Tibial nerve (tissue), 4 donors: ENCODE measurements at regions not wholly inside any gene's neighbourhood (a gene's known extent, or its start where the extent isn't known, plus 50 kb on each side); places are given as distances from the start of the nearest gene placed in this dataset.

Experiments used
- DNase-seq, 2 donors: peaks; one replicate each; pipeline ENCODE4 v3.0.0-alpha.2; 2019; ENCODE audit warnings: low spot score in 2 of 2
- H3K27ac ChIP-seq, 4 donors: fragments of 200-600 bp; sonication (generic) in 3 of 4; one replicate each; pipeline ENCODE4 v1.5.1; 2017 to 2019; ENCODE audit warnings: mild to moderate bottlenecking in 1 of 4
- H3K27me3 ChIP-seq, 2 donors: fragments of 200-600 bp; sonication (generic) in 1 of 2; one replicate each; pipeline versions ENCODE4 v1.5.1 to v1.6.0; 2017 to 2019
- H3K36me3 ChIP-seq, 3 donors: fragments of 200-600 bp; sonication (generic); one replicate each; pipeline ENCODE4 v1.5.1; 2018 to 2019
- H3K4me1 ChIP-seq, 4 donors: fragments of 200-600 bp; sonication (generic) in 3 of 4; one replicate each; pipeline ENCODE4 v1.5.1; 2017 to 2019
- H3K4me3 ChIP-seq, 4 donors: fragments of 200-600 bp; sonication (generic) in 3 of 4; one replicate each; pipeline ENCODE4 v1.5.1; 2017 to 2019; ENCODE audit warnings: mild to moderate bottlenecking in 1 of 4, moderate library complexity in 1 of 4
- H3K9me3 ChIP-seq, 4 donors: fragments of 200-600 bp; sonication (generic) in 3 of 4; one replicate each; pipeline ENCODE4 v1.5.1; 2017 to 2019
- CTCF ChIP-seq, 5 experiments: fragments of 200-600 bp in 3 of 5; fragments of 450-650 bp in 2 of 5; sonication (generic) in 3 of 5; IDR thresholded peaks; one replicate each; pipeline ENCODE4 v1.5.1; 2016 to 2019; ENCODE audit warnings: antibody characterized with exemption in 5 of 5, mild to moderate bottlenecking in 3 of 5, moderate library complexity in 2 of 5
- EP300 ChIP-seq, 2 donors: sonication (generic); formaldehyde crosslinking; IDR thresholded peaks; one replicate each; pipeline ENCODE4 v1.6.1; 2017; ENCODE audit warnings: antibody characterized with exemption in 2 of 2, mild to moderate bottlenecking in 1 of 2
- POLR2A ChIP-seq, 2 donors: fragments of 450-650 bp; IDR thresholded peaks; one replicate each; pipeline ENCODE4 v1.6.1; 2017; ENCODE audit warnings: antibody characterized with exemption in 2 of 2, mild to moderate bottlenecking in 2 of 2, moderate library complexity in 2 of 2
- WGBS, 2 donors: methylation state at CpG; one replicate each; pipeline ENCODE4 v1.1.5; 2018; 5-methylcytosine and 5-hydroxymethylcytosine counted together

- Histone ChIP-seq H3K4me1 (peaks cover 0 to 21% (median 0%) of the 10 kb centered on the region in 4 donors), H3K36me3 (no peaks in the 10 kb centered on the region), H3K4me3 (no peak overlapping the region), H3K27ac (peak overlapping the region in 2 of 4 donors; percentile 59 to 71), H3K9me3 (peaks cover 0 to 6% (median 0%) of the 10 kb centered on the region in 4 donors), H3K27me3 (no peaks in the 10 kb centered on the region)
- peak in 1 of 2 donors; percentile 13 for TF ChIP-seq EP300 (IDR thresholded peaks at IDR 0.05)
- no peak for TF ChIP-seq CTCF (IDR thresholded peaks at IDR 0.05)
- no peak for DNase-seq
- 41 to 58% methylated on average over 7 of the region's 7 CpGs for WGBS, 2 donors
Observed at GRCh38 chr6:169344750-169345065, 91.1 kb upstream of the THBS2 start.

GRCh38 chr6:169343886-169344749 lies 90.5 kb upstream of the THBS2 start:
- WGBS, 2 donors: 64 to 67% methylated on average over 13 of the region's 13 CpGs

GRCh38 chr6:169342710-169343109 lies 89.1 kb upstream of the THBS2 start:
- WGBS, 2 donors: 45 to 57% methylated on average over 3 of the region's 3 CpGs
- H3K9me3 ChIP-seq: peaks cover 0 to 6% (median 0%) of the 10 kb centered on the region in 4 donors
- H3K4me1 ChIP-seq: peaks cover 0 to 21% (median 0%) of the 10 kb centered on the region in 4 donors
- H3K27ac ChIP-seq: no peak overlapping the region
- no peak overlapping the region for H3K4me3 ChIP-seq
- H3K27me3 ChIP-seq: no peaks in the 10 kb centered on the region
- DNase-seq: no peak
- no peak for TF ChIP-seq CTCF (IDR thresholded peaks at IDR 0.05)
- TF ChIP-seq POLR2A (IDR thresholded peaks at IDR 0.05): no peak
- TF ChIP-seq EP300 (IDR thresholded peaks at IDR 0.05): no peak
- no peaks in the 10 kb centered on the region for H3K36me3 ChIP-seq

More at GRCh38 chr6:169343886-169344749, 90.5 kb upstream of the THBS2 start:
- peak in 1 of 5 experiments; percentile 11 for TF ChIP-seq CTCF (IDR thresholded peaks at IDR 0.05)
- no peak for TF ChIP-seq EP300 (IDR thresholded peaks at IDR 0.05)
- no peak overlapping the region for H3K4me3 ChIP-seq
- H3K27me3 ChIP-seq: no peaks in the 10 kb centered on the region
- peak overlapping the region in 2 of 4 donors; percentile 59 to 71 for H3K27ac ChIP-seq
- peaks cover 0 to 6% (median 0%) of the 10 kb centered on the region in 4 donors for H3K9me3 ChIP-seq
- no peaks in the 10 kb centered on the region for H3K36me3 ChIP-seq
- H3K4me1 ChIP-seq: peaks cover 0 to 21% (median 0%) of the 10 kb centered on the region in 4 donors
- no peak for DNase-seq

GRCh38 chr6:169341706-169342105 lies 88.1 kb upstream of the THBS2 start:
- no peak for DNase-seq
- WGBS, 2 donors: 90 to 92% methylated on average over 5 of the region's 5 CpGs
- TF ChIP-seq EP300 (IDR thresholded peaks at IDR 0.05) (no peak), POLR2A (IDR thresholded peaks at IDR 0.05) (no peak)
- no peak overlapping the region for H3K4me3 ChIP-seq
- peaks cover 0 to 21% (median 0%) of the 10 kb centered on the region in 4 donors for H3K4me1 ChIP-seq
- H3K27ac ChIP-seq: no peak overlapping the region
- peaks cover 0 to 6% (median 0%) of the 10 kb centered on the region in 4 donors for H3K9me3 ChIP-seq
- no peaks in the 10 kb centered on the region for H3K36me3 ChIP-seq
- no peaks in the 10 kb centered on the region for H3K27me3 ChIP-seq

GRCh38 chr6:169341065-169341464 lies 87.4 kb upstream of the THBS2 start:
- H3K36me3 ChIP-seq: no peaks in the 10 kb centered on the region
- no peak overlapping the region for H3K4me3 ChIP-seq
- DNase-seq: no peak
- H3K4me1 ChIP-seq: peaks cover 0 to 21% (median 0%) of the 10 kb centered on the region in 4 donors
- no peaks in the 10 kb centered on the region for H3K27me3 ChIP-seq
- H3K9me3 ChIP-seq: peaks cover 0 to 6% (median 0%) of the 10 kb centered on the region in 4 donors
- 90 to 98% methylated on average over 6 to 7 of the region's 7 CpGs for WGBS, 2 donors
- no peak overlapping the region for H3K27ac ChIP-seq
- no peak for TF ChIP-seq EP300 (IDR thresholded peaks at IDR 0.05)
- TF ChIP-seq CTCF (IDR thresholded peaks at IDR 0.05): no peak
- no peak for TF ChIP-seq POLR2A (IDR thresholded peaks at IDR 0.05)
